Brain pericyte (primary cell): ENCODE measurements at regions not wholly inside any gene's neighbourhood (a gene's known extent, or its start where the extent isn't known, plus 50 kb on each side); places are given as distances from the start of the nearest gene placed in this dataset.
"Not testable (repeated sequence)": the region's sequence is repeated elsewhere in the genome, so short reads cannot be mapped to it uniquely, and the experiment has no call there.

Source experiments
- DNase-seq: peaks from one replicate; pipeline ENCODE4 v3.0.0-alpha.2; 2012; ENCODE audit warnings: low read depth, low spot score

DNA sequence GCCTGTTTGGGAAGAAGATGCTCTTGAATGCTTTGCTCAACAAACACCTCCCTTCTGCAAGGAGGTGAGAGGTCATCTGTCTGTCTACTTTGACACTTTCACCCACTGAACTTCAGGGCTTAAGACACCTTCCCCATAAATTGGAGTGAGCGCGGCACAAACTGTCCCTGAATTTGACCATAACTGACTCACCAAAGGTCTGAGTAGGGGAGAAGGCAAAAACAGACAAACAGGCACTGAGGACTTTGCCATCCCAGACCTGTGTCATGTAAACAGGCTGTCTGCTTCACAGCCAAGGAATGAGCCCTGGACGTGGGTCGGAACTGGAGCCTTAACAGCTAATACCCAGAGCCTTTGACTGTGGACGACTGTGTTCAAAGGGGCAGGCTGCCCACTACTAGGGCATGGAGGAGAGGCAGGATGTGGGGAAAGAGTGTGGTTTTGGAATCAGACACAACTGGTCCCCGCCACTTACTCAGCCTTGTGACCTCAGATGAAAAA, 320.9 kb upstream of the KLF4 start:
- no peak for DNase-seq

GRCh38 chr9:107809871-107810460, 320.4 kb upstream of the KLF4 start:
- DNase-seq: no peak

GRCh38 chr9:107807183-107807582, 317.6 kb upstream of the KLF4 start:
- DNase-seq: no peak

DNA sequence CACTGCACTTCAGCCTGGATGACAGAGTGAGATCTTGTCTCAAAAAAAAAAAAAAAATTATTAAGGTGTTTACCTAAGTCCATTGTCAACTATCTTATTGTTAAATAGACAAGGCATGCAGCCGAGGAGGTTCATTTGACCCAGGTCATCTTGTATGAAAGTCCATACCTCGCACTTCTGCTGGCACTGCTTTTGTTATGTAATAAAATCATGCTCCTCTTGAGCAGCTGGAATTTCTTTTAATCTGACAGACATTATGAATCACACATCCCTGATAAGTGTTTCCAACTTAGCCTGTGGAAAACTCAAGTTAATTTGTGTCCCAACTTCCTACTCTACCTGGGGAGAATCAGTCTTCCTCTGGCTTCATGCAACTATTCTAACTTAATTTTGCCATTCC, 315.6 kb upstream of the KLF4 start:
- DNase-seq: no peak

DNA sequence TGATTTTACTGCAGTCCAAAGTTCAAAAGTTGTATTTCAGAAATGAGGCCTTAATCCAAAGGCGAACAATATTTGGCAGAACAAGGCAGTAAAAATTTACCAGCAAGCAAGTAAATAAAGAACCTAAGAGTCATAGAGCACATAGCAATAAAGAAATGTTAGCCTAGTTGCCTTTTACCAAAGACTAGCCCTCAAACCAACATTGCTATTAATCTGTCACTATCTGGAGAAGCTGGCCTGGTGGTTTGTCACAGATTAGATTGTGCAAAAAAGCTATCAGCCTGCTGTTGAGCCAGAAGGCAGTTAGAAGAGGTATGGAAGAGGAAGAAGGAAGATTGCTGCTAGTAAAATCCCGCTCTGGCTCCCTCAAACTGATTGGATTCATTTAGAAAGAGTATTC, 304.7 kb upstream of the KLF4 start:
- DNase-seq: no peak

DNA sequence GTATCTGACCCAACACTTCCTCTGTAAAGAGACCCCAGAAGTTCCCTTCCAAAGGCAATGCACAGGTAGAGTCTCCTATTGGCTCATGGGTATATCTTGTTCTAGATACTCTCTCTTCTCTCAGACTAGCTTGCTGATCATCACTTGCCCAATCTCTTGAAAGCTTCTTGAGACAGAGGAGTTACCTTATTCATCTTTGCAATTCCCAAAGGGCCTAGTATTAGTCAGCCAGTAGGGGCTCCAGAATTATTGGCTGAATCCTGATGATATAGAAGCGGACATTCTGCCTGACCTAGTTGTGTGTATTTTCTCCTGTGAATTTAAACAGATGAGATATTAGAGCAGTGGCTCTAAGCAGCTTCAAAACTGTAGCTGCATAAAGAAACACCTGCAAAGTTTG, 304.0 kb upstream of the KLF4 start:
- no peak for DNase-seq

- DNase-seq: no peak
These were observed 303.0 kb upstream of the KLF4 start for GRCh38 chr9:107792596-107792995.

DNA sequence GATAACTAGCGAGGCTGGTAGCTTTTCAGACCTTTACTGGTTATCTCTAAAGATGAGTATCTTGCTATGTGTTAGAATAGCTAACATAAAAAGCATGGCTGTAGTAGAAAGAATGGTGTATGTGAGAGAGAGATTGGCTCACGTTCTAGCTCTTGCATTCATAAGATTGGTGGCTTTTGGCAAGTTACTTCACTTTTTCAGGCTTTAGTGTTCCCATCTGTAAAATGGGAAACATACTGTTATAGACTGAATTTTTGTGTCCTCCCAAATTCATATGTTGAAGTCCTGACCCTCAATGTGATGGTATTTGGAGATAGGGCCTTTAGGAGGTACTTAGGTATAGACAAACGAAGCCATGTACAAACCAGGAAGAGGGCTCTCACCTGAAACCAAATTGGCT, 302.4 kb upstream of the KLF4 start:
- DNase-seq: no peak

DNA sequence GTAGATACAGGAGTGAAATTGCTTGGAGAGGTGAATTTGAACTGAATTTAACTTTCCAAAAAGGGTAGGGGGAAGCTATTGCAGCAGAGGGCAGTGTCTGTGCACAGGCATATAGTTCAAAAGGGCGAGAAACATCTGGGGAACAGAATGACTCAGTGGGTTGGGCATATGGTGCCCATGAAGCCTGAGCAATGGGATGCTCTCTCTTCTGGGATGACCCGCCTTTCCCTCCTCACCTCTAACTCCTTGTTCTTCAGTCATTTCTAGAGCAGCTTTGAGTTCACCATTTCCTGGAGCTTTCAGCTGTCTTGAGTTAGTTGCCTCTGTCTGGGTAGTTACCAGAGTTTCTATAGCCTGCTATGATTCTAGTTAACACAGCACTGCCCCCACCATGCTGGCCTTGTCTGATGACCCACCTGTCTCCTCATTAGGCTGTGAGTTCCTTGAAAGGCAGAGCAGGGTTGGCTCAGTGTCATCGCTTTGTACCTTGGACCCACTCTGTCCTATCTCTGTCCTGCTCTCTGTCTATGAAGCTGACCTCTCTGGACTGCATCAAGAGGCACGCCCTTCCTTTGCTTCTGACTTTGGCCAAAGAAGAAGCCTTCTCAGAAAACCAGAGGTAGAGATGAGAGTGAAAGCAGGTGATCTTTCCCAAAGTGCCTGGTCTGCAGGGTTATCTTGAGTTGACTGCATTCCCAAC, 299.6 kb upstream of the KLF4 start:
- no peak for DNase-seq

GRCh38 chr9:107786561-107786960, 297.0 kb upstream of the KLF4 start:
- DNase-seq: no peak

GRCh38 chr9:107784235-107784958, 294.8 kb upstream of the KLF4 start:
- peak; percentile 6 for DNase-seq

- no peak for DNase-seq
These were observed 293.2 kb upstream of the KLF4 start for GRCh38 chr9:107782789-107783188.

DNA sequence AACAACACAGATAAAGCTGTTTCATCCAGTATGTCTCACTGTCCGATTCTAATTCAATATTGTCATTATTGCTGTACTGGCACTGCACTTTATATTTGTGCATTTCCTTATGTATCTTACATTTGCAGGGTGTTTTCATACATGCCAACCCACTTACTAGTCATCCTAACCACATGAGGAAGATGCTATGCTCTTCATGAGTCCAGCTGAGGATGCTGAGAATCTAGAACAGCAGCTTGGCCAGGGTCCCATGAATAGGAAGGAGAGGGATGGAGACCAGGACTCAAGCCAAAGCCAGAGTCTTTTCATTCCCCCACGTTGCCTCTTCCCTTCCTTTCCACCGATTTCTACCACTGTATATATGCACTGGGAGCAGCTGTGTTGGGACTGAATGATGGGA, 292.8 kb upstream of the KLF4 start:
- no peak for DNase-seq

DNA sequence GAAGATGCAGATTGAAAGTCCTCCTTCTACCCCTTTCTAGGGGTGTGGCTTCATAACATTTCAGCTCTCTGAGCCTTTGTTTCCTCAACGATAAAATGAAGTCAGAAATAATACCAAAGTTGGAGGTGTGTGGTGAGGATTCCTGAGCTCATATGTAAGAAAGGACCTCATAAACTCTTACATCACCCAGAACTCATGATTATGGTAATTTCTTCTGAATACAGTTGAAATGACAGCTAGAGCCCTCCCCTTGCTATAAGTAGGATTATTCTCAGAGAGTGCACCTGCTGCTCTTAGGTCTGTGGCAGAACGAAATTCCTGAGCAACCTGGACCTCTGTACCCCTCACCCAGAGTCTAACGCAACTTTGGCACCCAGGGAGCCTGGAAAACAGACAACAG, 291.4 kb upstream of the KLF4 start:
- DNase-seq: no peak

DNA sequence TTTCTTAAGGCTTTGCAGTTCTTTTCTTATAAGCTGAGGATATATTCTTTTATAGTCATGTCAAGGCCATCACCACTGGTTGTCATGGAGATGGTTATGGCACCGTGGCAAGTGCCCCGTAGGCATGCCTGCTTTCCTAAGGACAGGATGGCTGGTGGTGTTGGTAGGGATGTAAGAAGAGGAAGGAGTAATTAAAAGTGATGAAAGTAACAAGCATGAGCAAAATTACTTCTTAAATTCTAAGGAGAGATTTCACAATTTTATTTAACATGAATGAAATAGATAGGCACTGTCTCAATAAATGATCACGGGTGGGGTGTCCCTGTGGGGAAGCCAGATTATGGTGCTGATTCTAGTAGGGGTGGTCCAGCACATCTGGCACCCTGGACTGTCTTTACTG, 290.2 kb upstream of the KLF4 start:
- no peak for DNase-seq

GRCh38 chr9:107778661-107779060, 289.1 kb upstream of the KLF4 start:
- no peak for DNase-seq

GRCh38 chr9:107774099-107774498, 284.5 kb upstream of the KLF4 start:
- not testable (repeated sequence) for DNase-seq

DNA sequence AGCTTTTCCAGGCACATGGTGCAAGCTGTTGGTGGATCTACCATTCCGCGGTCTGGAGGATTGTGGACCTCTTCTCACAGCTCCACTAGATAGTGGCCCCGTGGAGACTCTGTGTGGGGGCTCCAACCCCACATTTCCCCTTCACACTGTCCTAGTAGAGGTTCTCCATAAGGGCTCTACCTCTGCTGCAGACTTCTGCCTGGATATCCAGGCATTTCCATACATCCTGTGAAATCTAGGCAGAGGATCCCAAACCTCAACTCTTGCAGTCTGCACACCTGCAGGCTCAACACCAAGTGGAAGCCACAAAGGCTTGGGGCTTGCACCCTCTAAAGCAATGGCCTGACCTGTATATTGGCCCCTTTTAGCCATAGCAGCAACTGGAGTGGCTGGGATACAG, 283.4 kb upstream of the KLF4 start:
- DNase-seq: no peak

DNA sequence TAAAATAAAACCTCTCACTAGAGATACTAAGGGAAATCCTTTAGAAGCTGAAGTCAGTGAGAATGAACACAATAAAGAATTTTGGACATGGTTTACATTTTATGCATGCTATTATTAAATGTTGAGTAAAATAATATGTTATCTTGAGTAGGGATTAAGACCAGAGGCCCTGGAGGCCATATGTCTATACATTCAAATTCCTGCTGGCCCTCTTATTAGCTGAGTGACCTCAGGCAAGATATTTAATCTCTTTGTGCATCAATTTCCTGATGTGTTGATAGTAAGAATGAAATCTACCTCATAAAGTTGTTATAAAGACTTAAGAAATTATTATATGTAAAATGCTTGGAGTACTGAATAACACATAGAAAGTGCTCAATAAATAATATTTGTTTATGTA, 281.1 kb upstream of the KLF4 start:
- DNase-seq: no peak

DNA sequence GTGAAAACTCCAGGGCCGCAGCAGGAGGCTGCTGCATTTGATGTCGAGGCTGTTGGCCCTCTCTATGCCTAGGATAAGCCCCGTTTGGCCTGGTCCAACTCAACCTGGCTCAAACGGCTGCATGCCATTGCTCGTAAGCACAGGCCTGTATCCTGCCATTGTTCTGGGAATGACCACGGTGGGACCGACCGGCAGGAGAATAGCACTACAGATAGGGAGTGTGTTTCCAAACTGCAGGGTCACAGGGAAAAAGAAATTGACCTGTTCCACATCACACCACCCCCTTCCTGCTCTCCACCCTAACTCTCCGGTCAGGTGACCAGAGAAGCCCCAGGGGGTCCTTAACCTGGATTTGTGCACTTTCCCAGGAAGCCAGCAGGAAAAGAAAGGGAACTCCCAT, 278.7 kb upstream of the KLF4 start:
- DNase-seq: no peak

DNA sequence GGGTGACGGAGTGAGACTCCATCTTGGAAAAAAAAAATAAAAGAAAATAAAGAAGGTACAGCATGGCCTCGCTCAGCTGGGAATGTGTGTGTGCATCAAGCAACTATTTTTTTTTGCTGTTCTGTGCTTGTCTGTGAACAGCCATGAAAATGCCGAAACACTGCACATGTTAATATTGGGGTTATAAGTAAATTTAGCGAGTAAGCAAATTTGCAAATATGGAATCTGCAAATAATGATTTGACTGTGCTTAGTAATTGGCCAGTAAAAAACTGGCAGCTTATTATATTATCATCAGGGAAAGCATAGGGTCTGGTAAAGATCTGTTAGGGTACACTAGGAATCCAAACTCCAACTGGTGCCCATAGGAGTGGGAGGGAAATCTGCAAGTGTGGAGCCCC, 278.1 kb upstream of the KLF4 start:
- no peak for DNase-seq

DNA sequence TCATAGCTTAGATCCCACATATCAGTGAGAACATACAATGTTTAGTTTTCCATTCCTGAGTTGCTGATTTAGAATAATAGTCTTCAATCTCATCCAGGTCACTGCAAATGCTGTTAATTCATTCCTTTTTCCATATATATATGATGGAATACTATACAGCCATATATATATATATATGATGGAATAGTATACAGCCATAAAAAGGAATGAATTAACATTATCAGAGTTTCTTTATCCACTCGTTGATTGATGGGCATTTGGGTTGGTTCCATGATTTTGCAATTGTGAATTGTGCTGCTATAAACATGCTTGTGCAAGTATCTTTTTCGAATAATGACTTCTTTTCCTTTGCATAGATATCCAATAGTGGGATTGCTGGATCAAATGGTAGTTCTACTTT, 273.9 kb upstream of the KLF4 start:
- not testable (repeated sequence) for DNase-seq

- DNase-seq: no peak
These were observed 271.7 kb upstream of the KLF4 start for GRCh38 chr9:107761307-107761706.
